ENCODE measurements at regions not wholly inside any gene's neighbourhood (a gene's known extent, or its start where the extent isn't known, plus 50 kb on each side); places are given as distances from the start of the nearest gene placed in this dataset.
A peak's percentile ranks its signal among the peaks of the same experiment; 100 is the strongest.
"Not testable (repeated sequence)": the region's sequence is repeated elsewhere in the genome, so short reads cannot be mapped to it uniquely, and the experiment has no call there.

GRCh38 chr13:99733346-99733745 is 232.1 kb downstream of the TM9SF2 start:
- DNase-seq, result no peak

GRCh38 chr13:99731747-99732146 is 230.5 kb downstream of the TM9SF2 start:
- no peak for DNase-seq

GRCh38 chr13:99730403-99730802 is 229.1 kb downstream of the TM9SF2 start:
- no peak for DNase-seq

GRCh38 chr13:99729745-99730144 is 228.5 kb downstream of the TM9SF2 start:
- DNase-seq, result no peak

GRCh38 chr13:99727651-99728050 is 226.4 kb downstream of the TM9SF2 start:
- not testable (repeated sequence) for DNase-seq

- DNase-seq, result no peak
These were observed 225.1 kb downstream of the TM9SF2 start for GRCh38 chr13:99726282-99726894.

- DNase-seq, result no peak
These were observed 224.4 kb downstream of the TM9SF2 start for GRCh38 chr13:99725644-99726043.

- no peak for DNase-seq
These were observed 223.6 kb downstream of the TM9SF2 start for GRCh38 chr13:99724633-99725517.

GRCh38 chr13:99723878-99724277 is 222.6 kb downstream of the TM9SF2 start:
- no peak for DNase-seq

GRCh38 chr13:99722931-99723330 is 221.7 kb downstream of the TM9SF2 start:
- DNase-seq, result no peak

- no peak for DNase-seq
These were observed 221.1 kb downstream of the TM9SF2 start for GRCh38 chr13:99722338-99722818.

- peak; percentile 18 to 19 for DNase-seq
These were observed 220.5 kb downstream of the TM9SF2 start for GRCh38 chr13:99721606-99722337.

- no peak for DNase-seq
These were observed 216.8 kb downstream of the TM9SF2 start for GRCh38 chr13:99717959-99718674.

- DNase-seq, result no peak
These were observed 207.9 kb downstream of the TM9SF2 start for GRCh38 chr13:99709134-99709533.

- no peak for DNase-seq
These were observed 203.1 kb downstream of the TM9SF2 start for GRCh38 chr13:99704390-99704789.

- DNase-seq, result no peak
These were observed 202.6 kb downstream of the TM9SF2 start for GRCh38 chr13:99703908-99704307.

- no peak for DNase-seq
These were observed 201.5 kb downstream of the TM9SF2 start for GRCh38 chr13:99702687-99703319.

GRCh38 chr13:99700468-99700867 is 199.2 kb downstream of the TM9SF2 start:
- no peak for DNase-seq

GRCh38 chr13:99698816-99699099 is 197.5 kb downstream of the TM9SF2 start:
- no peak for DNase-seq

- no peak for DNase-seq
These were observed 196.9 kb downstream of the TM9SF2 start for GRCh38 chr13:99698010-99698815.

- no peak for DNase-seq
These were observed 194.6 kb downstream of the TM9SF2 start for GRCh38 chr13:99695857-99696256.

Measured in inflammatory macrophage treated with lipopolysaccharide for 1 hour (primary cell).